ENCODE measurements at regions not wholly inside any gene's neighbourhood (a gene's known extent, or its start where the extent isn't known, plus 50 kb on each side); places are given as distances from the start of the nearest gene placed in this dataset.

GRCh38 chr4:17323554-17324385, 188.1 kb downstream of the QDPR start:
- Histone ChIP-seq H3K4me3 (ENCODE audit: low read length) (peak overlapping the region; percentile 53), H3K9me3 (ENCODE audit: control insufficient read depth, low read length) (peaks cover 41% of the 10 kb centered on the region), H3K9ac (ENCODE audit: low read length) (peak overlapping the region; percentile 56), H3K4me1 (ENCODE audit: control insufficient read depth, insufficient read depth, low read length) (peaks cover 17% of the 10 kb centered on the region), H3K27me3 (replicated peaks; ENCODE audit: control insufficient read depth, insufficient read depth, low read length) (no peaks in the 10 kb centered on the region), H3K36me3 (ENCODE audit: control insufficient read depth, insufficient read depth, low read length, severe bottlenecking) (no peaks in the 10 kb centered on the region)
- peak; percentile 50 for DNase-seq (ENCODE audit: low read depth)

- peaks cover 11% of the 10 kb centered on the region for H3K4me1 ChIP-seq (ENCODE audit: control insufficient read depth, insufficient read depth, low read length)
- DNase-seq (ENCODE audit: low read depth) = no peak
- H3K4me3 ChIP-seq (ENCODE audit: low read length) = no peak overlapping the region
- no peaks in the 10 kb centered on the region for H3K36me3 ChIP-seq (ENCODE audit: control insufficient read depth, insufficient read depth, low read length, severe bottlenecking)
- no peak overlapping the region for H3K9ac ChIP-seq (ENCODE audit: low read length)
- peaks cover 50% of the 10 kb centered on the region for H3K9me3 ChIP-seq (ENCODE audit: control insufficient read depth, low read length)
- H3K27me3 ChIP-seq (replicated peaks; ENCODE audit: control insufficient read depth, insufficient read depth, low read length) = no peaks in the 10 kb centered on the region
Observed at GRCh38 chr4:17322514-17322913, 189.4 kb downstream of the QDPR start.

GRCh38 chr4:17320046-17320445, 191.8 kb downstream of the QDPR start:
- H3K4me1 ChIP-seq (ENCODE audit: control insufficient read depth, insufficient read depth, low read length) = peaks cover 11% of the 10 kb centered on the region
- peaks cover 54% of the 10 kb centered on the region for H3K9me3 ChIP-seq (ENCODE audit: control insufficient read depth, low read length)
- no peaks in the 10 kb centered on the region for H3K27me3 ChIP-seq (replicated peaks; ENCODE audit: control insufficient read depth, insufficient read depth, low read length)
- no peak for DNase-seq (ENCODE audit: low read depth)
- peak overlapping the region; percentile 47 for H3K4me3 ChIP-seq (ENCODE audit: low read length)
- H3K9ac ChIP-seq (ENCODE audit: low read length) = no peak overlapping the region
- no peaks in the 10 kb centered on the region for H3K36me3 ChIP-seq (ENCODE audit: control insufficient read depth, insufficient read depth, low read length, severe bottlenecking)

- peaks cover 47% of the 10 kb centered on the region for H3K9me3 ChIP-seq (ENCODE audit: control insufficient read depth, low read length)
- no peak for DNase-seq (ENCODE audit: low read depth)
Observed at GRCh38 chr4:17317526-17317925, 194.4 kb downstream of the QDPR start.

GRCh38 chr4:17316566-17316965, 195.3 kb downstream of the QDPR start:
- Histone ChIP-seq H3K9me3 (ENCODE audit: control insufficient read depth, low read length) (peaks cover 41% of the 10 kb centered on the region), H3K36me3 (ENCODE audit: control insufficient read depth, insufficient read depth, low read length, severe bottlenecking) (no peaks in the 10 kb centered on the region), H3K4me1 (ENCODE audit: control insufficient read depth, insufficient read depth, low read length) (no peaks in the 10 kb centered on the region), H3K27me3 (replicated peaks; ENCODE audit: control insufficient read depth, insufficient read depth, low read length) (no peaks in the 10 kb centered on the region), H3K4me3 (ENCODE audit: low read length) (no peak overlapping the region), H3K9ac (ENCODE audit: low read length) (no peak overlapping the region)
- peak; percentile 75 for DNase-seq (ENCODE audit: low read depth)

More at GRCh38 chr4:17317526-17317925, 194.4 kb downstream of the QDPR start:
- Histone ChIP-seq H3K9ac (ENCODE audit: low read length) (no peak overlapping the region), H3K27me3 (replicated peaks; ENCODE audit: control insufficient read depth, insufficient read depth, low read length) (no peaks in the 10 kb centered on the region), H3K4me1 (ENCODE audit: control insufficient read depth, insufficient read depth, low read length) (no peaks in the 10 kb centered on the region), H3K4me3 (ENCODE audit: low read length) (no peak overlapping the region), H3K36me3 (ENCODE audit: control insufficient read depth, insufficient read depth, low read length, severe bottlenecking) (no peaks in the 10 kb centered on the region)

GRCh38 chr4:17315459-17315858, 196.4 kb downstream of the QDPR start:
- no peaks in the 10 kb centered on the region for H3K27me3 ChIP-seq (replicated peaks; ENCODE audit: control insufficient read depth, insufficient read depth, low read length)
- peaks cover 30% of the 10 kb centered on the region for H3K9me3 ChIP-seq (ENCODE audit: control insufficient read depth, low read length)
- no peak overlapping the region for H3K4me3 ChIP-seq (ENCODE audit: low read length)
- DNase-seq (ENCODE audit: low read depth) = no peak
- no peaks in the 10 kb centered on the region for H3K4me1 ChIP-seq (ENCODE audit: control insufficient read depth, insufficient read depth, low read length)
- no peaks in the 10 kb centered on the region for H3K36me3 ChIP-seq (ENCODE audit: control insufficient read depth, insufficient read depth, low read length, severe bottlenecking)
- no peak overlapping the region for H3K9ac ChIP-seq (ENCODE audit: low read length)

- peaks cover 7% of the 10 kb centered on the region for H3K9me3 ChIP-seq (ENCODE audit: control insufficient read depth, low read length)
- H3K4me1 ChIP-seq (ENCODE audit: control insufficient read depth, insufficient read depth, low read length) = peaks cover 9% of the 10 kb centered on the region
- H3K9ac ChIP-seq (ENCODE audit: low read length) = no peak overlapping the region
- H3K27me3 ChIP-seq (replicated peaks; ENCODE audit: control insufficient read depth, insufficient read depth, low read length) = no peaks in the 10 kb centered on the region
- no peak for DNase-seq (ENCODE audit: low read depth)
- H3K4me3 ChIP-seq (ENCODE audit: low read length) = no peak overlapping the region
- H3K36me3 ChIP-seq (ENCODE audit: control insufficient read depth, insufficient read depth, low read length, severe bottlenecking) = no peaks in the 10 kb centered on the region
Observed at GRCh38 chr4:17313194-17313593, 198.7 kb downstream of the QDPR start.

GRCh38 chr4:17310269-17310652, 201.6 kb downstream of the QDPR start:
- H3K9me3 ChIP-seq (ENCODE audit: control insufficient read depth, low read length) = peaks cover 5% of the 10 kb centered on the region
- peak; percentile 23 for DNase-seq (ENCODE audit: low read depth)
- H3K36me3 ChIP-seq (ENCODE audit: control insufficient read depth, insufficient read depth, low read length, severe bottlenecking) = no peaks in the 10 kb centered on the region
- H3K4me1 ChIP-seq (ENCODE audit: control insufficient read depth, insufficient read depth, low read length) = peaks cover 9% of the 10 kb centered on the region
- no peak overlapping the region for H3K4me3 ChIP-seq (ENCODE audit: low read length)
- H3K27me3 ChIP-seq (replicated peaks; ENCODE audit: control insufficient read depth, insufficient read depth, low read length) = no peaks in the 10 kb centered on the region
- no peak overlapping the region for H3K9ac ChIP-seq (ENCODE audit: low read length)

GRCh38 chr4:17309567-17310268, 202.2 kb downstream of the QDPR start:
- Histone ChIP-seq H3K9me3 (ENCODE audit: control insufficient read depth, low read length) (peaks cover 5% of the 10 kb centered on the region), H3K27me3 (replicated peaks; ENCODE audit: control insufficient read depth, insufficient read depth, low read length) (no peaks in the 10 kb centered on the region), H3K9ac (ENCODE audit: low read length) (no peak overlapping the region), H3K4me1 (ENCODE audit: control insufficient read depth, insufficient read depth, low read length) (peaks cover 9% of the 10 kb centered on the region), H3K4me3 (ENCODE audit: low read length) (no peak overlapping the region), H3K36me3 (ENCODE audit: control insufficient read depth, insufficient read depth, low read length, severe bottlenecking) (no peaks in the 10 kb centered on the region)
- DNase-seq (ENCODE audit: low read depth) = peak; percentile 31

GRCh38 chr4:17301869-17302268, 210.0 kb downstream of the QDPR start:
- Histone ChIP-seq H3K4me1 (ENCODE audit: control insufficient read depth, insufficient read depth, low read length) (peaks cover 19% of the 10 kb centered on the region), H3K4me3 (ENCODE audit: low read length) (no peak overlapping the region), H3K36me3 (ENCODE audit: control insufficient read depth, insufficient read depth, low read length, severe bottlenecking) (no peaks in the 10 kb centered on the region), H3K9me3 (ENCODE audit: control insufficient read depth, low read length) (no peaks in the 10 kb centered on the region), H3K9ac (ENCODE audit: low read length) (no peak overlapping the region), H3K27me3 (replicated peaks; ENCODE audit: control insufficient read depth, insufficient read depth, low read length) (no peaks in the 10 kb centered on the region)
- DNase-seq (ENCODE audit: low read depth) = no peak

- H3K9me3 ChIP-seq (ENCODE audit: control insufficient read depth, low read length) = no peaks in the 10 kb centered on the region
- H3K4me1 ChIP-seq (ENCODE audit: control insufficient read depth, insufficient read depth, low read length) = peaks cover 19% of the 10 kb centered on the region
- H3K27me3 ChIP-seq (replicated peaks; ENCODE audit: control insufficient read depth, insufficient read depth, low read length) = no peaks in the 10 kb centered on the region
- H3K36me3 ChIP-seq (ENCODE audit: control insufficient read depth, insufficient read depth, low read length, severe bottlenecking) = no peaks in the 10 kb centered on the region
- no peak for DNase-seq (ENCODE audit: low read depth)
- H3K9ac ChIP-seq (ENCODE audit: low read length) = no peak overlapping the region
- no peak overlapping the region for H3K4me3 ChIP-seq (ENCODE audit: low read length)
Observed at GRCh38 chr4:17301266-17301665, 210.6 kb downstream of the QDPR start.
